CD4-positive, alpha-beta T cell treated with Interleukin-4 for 1 hour (primary cell): ENCODE measurements at regions not wholly inside any gene's neighbourhood (a gene's known extent, or its start where the extent isn't known, plus 50 kb on each side); places are given as distances from the start of the nearest gene placed in this dataset.

Source experiments
- DNase-seq, 2 donors: peaks; one replicate each; pipeline ENCODE4 v3.0.0-alpha.2; 2020 to 2022

- DNase-seq: no peak
Measured at GRCh38 chr1:5369223-5369622, 623.0 kb downstream of the NPHP4 start.

- no peak for DNase-seq
Measured at GRCh38 chr1:5368201-5368600, 624.0 kb downstream of the NPHP4 start.

GRCh38 chr1:5367306-5367705, 624.9 kb downstream of the NPHP4 start:
- DNase-seq: no peak

GRCh38 chr1:5365751-5366150, 626.5 kb downstream of the NPHP4 start:
- no peak for DNase-seq

- DNase-seq: no peak
Measured at GRCh38 chr1:5364591-5364990, 627.6 kb downstream of the NPHP4 start.

GRCh38 chr1:5354681-5355080, 637.5 kb downstream of the NPHP4 start:
- DNase-seq: no peak

GRCh38 chr1:5351366-5351765, 640.9 kb downstream of the NPHP4 start:
- DNase-seq: no peak

GRCh38 chr1:5349526-5349925, 642.7 kb downstream of the NPHP4 start:
- DNase-seq: no peak

- peak; percentile 25 to 26 for DNase-seq
Measured at GRCh38 chr1:5348732-5349465, 643.3 kb downstream of the NPHP4 start.

- DNase-seq: no peak
Measured at GRCh38 chr1:5347726-5348125, 644.5 kb downstream of the NPHP4 start.

- no peak for DNase-seq
Measured at GRCh38 chr1:5345556-5345955, 646.7 kb downstream of the NPHP4 start.

- DNase-seq: no peak
Measured at GRCh38 chr1:5343256-5344020, 648.8 kb downstream of the NPHP4 start.

GRCh38 chr1:5342830-5343229, 649.4 kb downstream of the NPHP4 start:
- DNase-seq: no peak

GRCh38 chr1:5342172-5342571, 650.1 kb downstream of the NPHP4 start:
- DNase-seq: no peak

- DNase-seq: no peak
Measured at GRCh38 chr1:5341471-5341870, 650.8 kb downstream of the NPHP4 start.

GRCh38 chr1:5340560-5341130, 651.6 kb downstream of the NPHP4 start:
- no peak for DNase-seq

GRCh38 chr1:5338466-5338865, 653.8 kb downstream of the NPHP4 start:
- DNase-seq: no peak

GRCh38 chr1:5333291-5333690, 658.9 kb downstream of the NPHP4 start:
- DNase-seq: no peak

GRCh38 chr1:5331101-5331500, 661.1 kb downstream of the NPHP4 start:
- DNase-seq: no peak

- peak in 1 of 2 donors; percentile 23 for DNase-seq
Measured at GRCh38 chr1:5329068-5329739, 663.0 kb downstream of the NPHP4 start.

GRCh38 chr1:5324883-5325282, 667.3 kb downstream of the NPHP4 start:
- no peak for DNase-seq

- no peak for DNase-seq
Measured at GRCh38 chr1:5318143-5318816, 663.9 kb downstream of the AJAP1 start.

GRCh38 chr1:5317391-5317790, 663.0 kb downstream of the AJAP1 start:
- no peak for DNase-seq
